SH-SY5Y (cell line): ENCODE measurements at regions not wholly inside any gene's neighbourhood (a gene's known extent, or its start where the extent isn't known, plus 50 kb on each side); places are given as distances from the start of the nearest gene placed in this dataset.

Source experiments
- GATA2 ChIP-seq: IDR thresholded peaks from 2 replicates; pipeline ENCODE4 v1.6.1; 2011; ENCODE audit warnings: mild to moderate bottlenecking, low read depth, low read length
- GATA3 ChIP-seq: IDR thresholded peaks from 2 replicates; pipeline ENCODE4 v1.6.1; 2011; ENCODE audit warnings: low read depth, mild to moderate bottlenecking, low read length, moderate library complexity

DNA sequence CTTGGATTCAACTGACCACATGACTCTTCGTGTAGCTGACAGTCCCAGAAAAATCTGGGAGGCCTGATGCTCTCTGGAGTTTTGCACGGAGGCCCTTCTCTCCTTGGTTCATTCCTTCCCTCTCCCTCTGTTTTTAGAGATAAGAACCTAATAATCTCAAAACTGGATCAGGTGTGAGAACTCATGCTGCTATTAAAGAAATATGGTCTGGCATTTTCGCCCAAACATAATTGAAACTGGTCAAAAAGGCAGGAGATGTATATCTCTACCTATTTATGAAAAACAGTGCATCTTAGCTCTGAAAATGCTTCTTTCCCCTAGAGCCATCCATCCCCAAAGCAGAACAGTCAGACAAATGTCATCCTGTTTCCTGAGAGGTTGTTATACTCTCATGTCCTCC, 397.5 kb downstream of the PRELID2 start:
- TF ChIP-seq GATA3 (peak; percentile 64), GATA2 (peak; percentile 63)
